H1 (cell line): ENCODE measurements at regions not wholly inside any gene's neighbourhood (a gene's known extent, or its start where the extent isn't known, plus 50 kb on each side); places are given as distances from the start of the nearest gene placed in this dataset.

Experiments
- CTCF ChIA-PET: fragments of 300-600 bp; sonication (Branson Sonifier 250); formaldehyde crosslinking; loops from one replicate; lab custom pipeline; 2021; ENCODE audit not compliant: partially characterized antibody; lab: Charles Lee
- POLR2A ChIA-PET: fragments of 300-600 bp; sonication (Branson Sonifier 250); formaldehyde crosslinking; loops from one replicate; lab custom pipeline; 2021; ENCODE audit warnings: inconsistent platforms; ENCODE audit not compliant: partially characterized antibody; lab: Charles Lee
- DNase-seq, 2 experiments: peaks; one replicate each; pipeline versions ENCODE4 v3.0.0 to v3.0.0-alpha.2; 2010 to 2022; ENCODE audit warnings: low spot score in 2 of 2, low read depth in 1 of 2, mixed read lengths in 1 of 2
- FAIRE-seq: peaks from 2 replicates; lab custom pipeline; 2011; peaks lifted over from hg19 to GRCh38; lab: Jason Lieb, UNC
- H2AFZ ChIP-seq: 2 replicates; pipeline ENCODE4 v1.8.1; 2012; ENCODE audit warnings: low read length, inconsistent platforms
- H2AK5ac ChIP-seq: 2 replicates; pipeline ENCODE4 v1.6.1; 2013; ENCODE audit warnings: low read depth, low read length
- H2BK120ac ChIP-seq: replicated peaks from 2 replicates; pipeline ENCODE3; 2013; ENCODE audit warnings: low read depth, low read length, inconsistent platforms
- H2BK12ac ChIP-seq: 2 replicates; pipeline ENCODE4 v1.6.1; 2013; ENCODE audit warnings: low read depth, low read length
- H2BK15ac ChIP-seq: 2 replicates; pipeline ENCODE4 v1.6.1; 2013; ENCODE audit warnings: low read length
- H2BK20ac ChIP-seq: 2 replicates; pipeline ENCODE4 v1.6.1; 2013; ENCODE audit warnings: low read length
- H2BK5ac ChIP-seq: 2 replicates; pipeline ENCODE4 v1.6.1; 2013; ENCODE audit warnings: low read depth, low read length
- H3K14ac ChIP-seq: 2 replicates; pipeline ENCODE4 v1.6.1; 2013; ENCODE audit warnings: inconsistent platforms; ENCODE audit not compliant: insufficient read length
- H3K18ac ChIP-seq: 2 replicates; pipeline ENCODE4 v1.6.1; 2013; ENCODE audit warnings: low read length; ENCODE audit errors: extremely low read depth
- H3K23ac ChIP-seq: 2 replicates; pipeline ENCODE4 v1.6.1; 2013; ENCODE audit warnings: inconsistent platforms; ENCODE audit not compliant: insufficient read length
- H3K23me2 ChIP-seq: 2 replicates; pipeline ENCODE4 v1.6.1; 2013; ENCODE audit warnings: low read depth, low read length
- H3K27ac ChIP-seq: 2 replicates; pipeline ENCODE4 v1.6.1; 2011; ENCODE audit warnings: low read depth, low read length, inconsistent platforms
- H3K27me3 ChIP-seq, 4 experiments: replicated peaks in 1 of 4; 1 replicate in 1 of 4; 2 replicates in 3 of 4; pipeline versions ENCODE4 v1.6.1 to v1.8.1; 2011 to 2013; ENCODE audit warnings: low read length in 3 of 4, mild to moderate bottlenecking in 3 of 4, inconsistent platforms in 2 of 4, mixed read lengths in 2 of 4, moderate library complexity in 1 of 4; ENCODE audit not compliant: control insufficient read depth in 3 of 4, insufficient read depth in 3 of 4; ENCODE audit errors: extremely low read depth in 1 of 4
- H3K36me3 ChIP-seq, 4 experiments: 2 replicates each; pipeline versions ENCODE4 v1.6.1 to v1.8.1; 2011 to 2013; ENCODE audit warnings: mild to moderate bottlenecking in 4 of 4, low read length in 3 of 4, moderate library complexity in 2 of 4, control low read depth in 1 of 4, inconsistent platforms in 1 of 4; ENCODE audit not compliant: insufficient read depth in 4 of 4, control insufficient read depth in 2 of 4
- H3K4ac ChIP-seq: replicated peaks from 2 replicates; pipeline ENCODE3; 2013; ENCODE audit warnings: low read length, low read depth, mixed read lengths, inconsistent platforms; ENCODE audit not compliant: insufficient read length
- H3K4me1 ChIP-seq, 4 experiments: replicated peaks in 1 of 4; 1 replicate in 1 of 4; 2 replicates in 3 of 4; pipeline versions ENCODE4 v1.6.1 to v1.8.1; 2011 to 2013; ENCODE audit warnings: low read length in 3 of 4, inconsistent platforms in 2 of 4, mixed read lengths in 1 of 4; ENCODE audit not compliant: insufficient read depth in 4 of 4, control insufficient read depth in 3 of 4
- H3K4me2 ChIP-seq, 2 experiments: 2 replicates each; pipeline versions ENCODE4 v1.6.1 to v1.8.1; 2011 to 2013; ENCODE audit warnings: low read depth in 2 of 2, low read length in 2 of 2, control low read depth in 1 of 2, inconsistent platforms in 1 of 2, mild to moderate bottlenecking in 1 of 2; ENCODE audit not compliant: insufficient read depth in 1 of 2
- H3K4me3 ChIP-seq, 4 experiments: fragments of 200-600, 300-600 bp in 1 of 4; sonication (generic), shearing (Covaris generic), sonication (Bioruptor Twin) in 1 of 4; 2 replicates each; pipeline versions ENCODE4 v1.5.1 to v1.8.1; 2011 to 2016; ENCODE audit warnings: low read length in 4 of 4, low read depth in 3 of 4, control low read depth in 2 of 4, inconsistent platforms in 2 of 4, mild to moderate bottlenecking in 2 of 4, mixed read lengths in 1 of 4, moderate library complexity in 1 of 4; ENCODE audit not compliant: insufficient read depth in 2 of 4; ENCODE audit errors: extremely low read depth in 1 of 4
- H3K56ac ChIP-seq: replicated peaks from 2 replicates; pipeline ENCODE3; 2013; ENCODE audit warnings: low read depth, mild to moderate bottlenecking, mixed read lengths, low read length, inconsistent platforms; ENCODE audit not compliant: insufficient read length
- H3K79me1 ChIP-seq: 2 replicates; pipeline ENCODE4 v1.6.1; 2013; ENCODE audit warnings: low read depth, low read length, control low read depth
- H3K79me2 ChIP-seq, 2 experiments: 2 replicates each; pipeline versions ENCODE4 v1.6.1 to v1.8.1; 2012 to 2013; ENCODE audit warnings: low read length in 2 of 2, mild to moderate bottlenecking in 2 of 2, inconsistent platforms in 1 of 2; ENCODE audit not compliant: insufficient read depth in 2 of 2, control insufficient read depth in 1 of 2
- H3K9ac ChIP-seq, 4 experiments: replicated peaks in 1 of 4; 1 replicate in 1 of 4; 2 replicates in 3 of 4; pipeline versions ENCODE4 v1.6.1 to v1.8.1; 2011 to 2013; ENCODE audit warnings: low read depth in 3 of 4, low read length in 3 of 4, control low read depth in 2 of 4, mild to moderate bottlenecking in 2 of 4, moderate library complexity in 2 of 4, inconsistent platforms in 1 of 4; ENCODE audit errors: extremely low read depth in 1 of 4
- H3K9me3 ChIP-seq, 2 experiments: 2 replicates each; pipeline versions ENCODE4 v1.6.1 to v1.8.1; 2012 to 2013; ENCODE audit warnings: mild to moderate bottlenecking in 2 of 2, moderate library complexity in 2 of 2, control low read depth in 1 of 2, inconsistent platforms in 1 of 2, low read depth in 1 of 2, low read length in 1 of 2, mixed read lengths in 1 of 2; ENCODE audit not compliant: insufficient read depth in 2 of 2
- H4K20me1 ChIP-seq, 2 experiments: replicated peaks in 1 of 2; 2 replicates each; pipeline versions ENCODE3 to v1.8.1; 2011 to 2013; ENCODE audit warnings: inconsistent platforms in 2 of 2, low read length in 2 of 2, mild to moderate bottlenecking in 1 of 2; ENCODE audit not compliant: insufficient read depth in 2 of 2, control insufficient read depth in 1 of 2
- H4K5ac ChIP-seq: 2 replicates; pipeline ENCODE4 v1.6.1; 2013; ENCODE audit warnings: low read length, low read depth, mixed read lengths, inconsistent platforms; ENCODE audit not compliant: insufficient read length
- H4K8ac ChIP-seq: 2 replicates; pipeline ENCODE4 v1.8.0; 2013; ENCODE audit warnings: mild to moderate bottlenecking, moderate library complexity, low read length, inconsistent platforms; ENCODE audit not compliant: insufficient read depth; ENCODE audit errors: extremely low read depth
- H4K91ac ChIP-seq: replicated peaks from 2 replicates; pipeline ENCODE3; 2013; ENCODE audit warnings: low read length, mixed read lengths, inconsistent platforms; ENCODE audit not compliant: insufficient read length
- ASH2L ChIP-seq: fragments of 200-600, 300-600 bp; sonication (generic); IDR thresholded peaks from one replicate; pipeline ENCODE4 v1.7.1; 2017; ENCODE audit warnings: low read length
- CEBPB ChIP-seq: IDR thresholded peaks from 2 replicates; pipeline ENCODE4 v1.6.1; 2012; ENCODE audit warnings: low read depth, low read length
- CHD2 ChIP-seq: IDR thresholded peaks from 2 replicates; pipeline ENCODE4 v1.6.1; 2012; ENCODE audit warnings: low read length, improper control_type of control experiment
- JUND ChIP-seq: IDR thresholded peaks from 2 replicates; pipeline ENCODE4 v1.6.1; 2011; ENCODE audit warnings: mild to moderate bottlenecking, improper control_type of control experiment, low read length
- KDM1A ChIP-seq: fragments of 200-600, 300-600 bp; sonication (generic); IDR thresholded peaks from 2 replicates; pipeline ENCODE4 v1.7.1; 2016; ENCODE audit warnings: mild to moderate bottlenecking, low read length, borderline replicate concordance
- KDM4A ChIP-seq: IDR thresholded peaks from one replicate; pipeline ENCODE4 v1.7.1; 2012; ENCODE audit warnings: low read depth, mild to moderate bottlenecking, moderate library complexity, low read length, inconsistent platforms; ENCODE audit not compliant: severe bottlenecking
- NANOG ChIP-seq: IDR thresholded peaks from 2 replicates; pipeline ENCODE4 v1.6.1; 2011; ENCODE audit warnings: low read length, low read depth, mild to moderate bottlenecking, inconsistent platforms; ENCODE audit not compliant: insufficient read depth, poor library complexity, severe bottlenecking
- PHF8 ChIP-seq: fragments of 200-600 bp; sonication (generic); conservative IDR thresholded peaks from 2 replicates; pipeline ENCODE4 v1.7.1; 2012; ENCODE audit warnings: low read depth, mild to moderate bottlenecking, inconsistent platforms, low read length, moderate library complexity
- RBBP5 ChIP-seq: IDR thresholded peaks from 2 replicates; pipeline ENCODE4 v1.7.1; 2012; ENCODE audit warnings: low read depth, mild to moderate bottlenecking, inconsistent platforms, low read length, moderate library complexity, borderline replicate concordance
- SIRT6 ChIP-seq: IDR thresholded peaks from one replicate; pipeline ENCODE4 v1.7.1; 2012; ENCODE audit warnings: low read length, inconsistent platforms
- WGBS, 2 experiments: shearing (Covaris generic) in 1 of 2; methylation state at CpG; one replicate each; pipeline versions ENCODE4 v1.1.6 to v1.1.7; 2013 to 2015; ENCODE audit warnings: low lambda C conversion rate in 2 of 2, mixed read lengths in 2 of 2, inconsistent platforms in 1 of 2, low coverage in 1 of 2, missing lambda C conversion rate in 1 of 2; ENCODE audit not compliant: insufficient replicate concordance in 2 of 2, insufficient coverage in 1 of 2, insufficient read length in 1 of 2; ENCODE audit errors: extremely low coverage in 1 of 2, missing lambda C conversion rate in 1 of 2; 5-methylcytosine and 5-hydroxymethylcytosine counted together

DNA sequence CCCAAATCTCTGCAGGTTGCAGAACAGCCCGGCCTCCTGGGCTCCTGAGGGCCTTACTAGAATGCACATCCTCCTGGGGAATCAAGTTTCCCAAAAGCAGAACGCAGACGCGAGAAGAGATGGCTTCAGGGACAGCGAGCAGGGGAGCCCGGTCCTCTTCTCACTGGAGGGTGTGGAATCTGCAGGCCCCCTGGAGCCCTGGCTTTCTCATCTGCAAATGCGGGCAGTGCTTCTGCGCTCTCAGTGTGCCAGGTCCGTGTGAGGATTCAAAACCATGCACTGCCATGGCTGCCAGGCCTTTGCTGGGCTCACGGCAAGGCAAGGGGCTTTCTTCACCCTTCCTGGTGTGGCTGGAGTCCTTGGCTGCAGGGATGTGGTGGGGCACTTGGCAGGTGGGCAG, 330.9 kb upstream of the MKI67 start:
- Histone ChIP-seq H3K23ac (no peak overlapping the region), H2AFZ (no peak overlapping the region), H4K91ac (no peak overlapping the region), H3K79me1 (no peaks in the 10 kb centered on the region), H3K23me2 (no peaks in the 10 kb centered on the region), H3K4ac (no peak overlapping the region), H2BK120ac (no peak overlapping the region), H2BK20ac (no peak overlapping the region), H3K9ac (no peak overlapping the region), H4K8ac (peak overlapping the region; percentile 72; the same call in 1 of the 2 replicates), H3K27ac (no peak overlapping the region), H3K79me2 (no peaks in the 10 kb centered on the region), H2BK5ac (no peak overlapping the region), H2AK5ac (no peak overlapping the region), H3K4me2 (no peak overlapping the region), H3K4me3 (no peak overlapping the region), H3K14ac (no peak overlapping the region), H2BK15ac (no peak overlapping the region), H2BK12ac (no peak overlapping the region), H3K56ac (no peak overlapping the region), H3K36me3 (no peaks in the 10 kb centered on the region), H3K9me3 (no peaks in the 10 kb centered on the region), H4K20me1 (no peaks in the 10 kb centered on the region), H4K5ac (no peak overlapping the region), H3K27me3 (no peaks in the 10 kb centered on the region; a peak in 1 of 7 replicates), H3K4me1 (peaks cover 0 to 4% (median 0%) of the 10 kb centered on the region in 4 experiments; a peak in 2 of 7 replicates), H3K18ac (no peak overlapping the region)
- DNase-seq = no peak
- ChIA-PET POLR2A (no interaction called here), CTCF (no interaction called here)
- no peak for TF ChIP-seq NANOG
- no peak for TF ChIP-seq PHF8
- TF ChIP-seq ASH2L = no peak
- TF ChIP-seq SIRT6 = no peak
- no peak for TF ChIP-seq RBBP5
- no peak for TF ChIP-seq JUND
- no peak for TF ChIP-seq KDM1A
- TF ChIP-seq KDM4A = no peak
- TF ChIP-seq CEBPB = no peak
- TF ChIP-seq CHD2 = no peak
- whole genome bisulfite sequencing, 2 experiments = 83% methylated on average over 10 of the region's 10 CpGs; no CpG with 5 or more reads in 1 of the 2 experiments
- no peak for FAIRE-seq
